Loucy (cell line): ENCODE measurements at regions not wholly inside any gene's neighbourhood (a gene's known extent, or its start where the extent isn't known, plus 50 kb on each side); places are given as distances from the start of the nearest gene placed in this dataset.

Source experiments
- EZH2phosphoT487 ChIP-seq: fragments of 200-600 bp; IDR thresholded peaks from 2 replicates; pipeline ENCODE4 v1.6.1; 2018; ENCODE audit warnings: antibody characterized with exemption, mild to moderate bottlenecking, moderate library complexity, borderline replicate concordance
- TF ChIP-seq, protein P1 (sequence below): fragments of 200-600 bp; sonication (generic); conservative IDR thresholded peaks from 2 replicates; pipeline ENCODE4 v1.5.1; 2014; ENCODE audit warnings: mild to moderate bottlenecking, antibody characterized with exemption, low read length

DNA sequence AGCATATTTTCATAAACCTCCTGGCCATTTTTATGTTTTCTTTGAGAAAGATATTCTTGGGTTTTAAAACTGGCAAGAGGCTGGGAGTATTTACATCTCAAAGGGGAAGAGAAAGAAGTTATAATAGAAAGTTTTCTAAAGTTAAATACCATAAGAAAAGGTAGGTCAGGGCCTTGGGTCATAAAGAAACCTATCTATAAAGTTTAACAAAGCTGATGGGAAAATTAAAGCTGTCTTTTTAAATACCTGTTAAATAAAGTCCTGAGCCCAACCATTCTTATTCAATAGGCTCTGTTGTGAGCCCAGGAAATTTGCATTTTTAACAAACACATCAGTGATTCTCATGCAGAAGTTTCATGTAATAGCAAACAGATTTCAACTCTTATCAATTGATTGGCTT, 451.8 kb upstream of the INTU start:
- TF ChIP-seq, protein P1, sequence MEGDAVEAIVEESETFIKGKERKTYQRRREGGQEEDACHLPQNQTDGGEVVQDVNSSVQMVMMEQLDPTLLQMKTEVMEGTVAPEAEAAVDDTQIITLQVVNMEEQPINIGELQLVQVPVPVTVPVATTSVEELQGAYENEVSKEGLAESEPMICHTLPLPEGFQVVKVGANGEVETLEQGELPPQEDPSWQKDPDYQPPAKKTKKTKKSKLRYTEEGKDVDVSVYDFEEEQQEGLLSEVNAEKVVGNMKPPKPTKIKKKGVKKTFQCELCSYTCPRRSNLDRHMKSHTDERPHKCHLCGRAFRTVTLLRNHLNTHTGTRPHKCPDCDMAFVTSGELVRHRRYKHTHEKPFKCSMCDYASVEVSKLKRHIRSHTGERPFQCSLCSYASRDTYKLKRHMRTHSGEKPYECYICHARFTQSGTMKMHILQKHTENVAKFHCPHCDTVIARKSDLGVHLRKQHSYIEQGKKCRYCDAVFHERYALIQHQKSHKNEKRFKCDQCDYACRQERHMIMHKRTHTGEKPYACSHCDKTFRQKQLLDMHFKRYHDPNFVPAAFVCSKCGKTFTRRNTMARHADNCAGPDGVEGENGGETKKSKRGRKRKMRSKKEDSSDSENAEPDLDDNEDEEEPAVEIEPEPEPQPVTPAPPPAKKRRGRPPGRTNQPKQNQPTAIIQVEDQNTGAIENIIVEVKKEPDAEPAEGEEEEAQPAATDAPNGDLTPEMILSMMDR: no peak
- no peak for TF ChIP-seq EZH2phosphoT487
